RWPE2 (cell line): ENCODE measurements at regions not wholly inside any gene's neighbourhood (a gene's known extent, or its start where the extent isn't known, plus 50 kb on each side); places are given as distances from the start of the nearest gene placed in this dataset.

Experiments
- ATAC-seq: fragments of 200-7000 bp; cut with Tn5 transposase; 3 replicates; pipeline ENCODE4 v1.9.1; 2021; ENCODE audit warnings: low read depth
- DNase-seq: peaks from one replicate; pipeline ENCODE4 v3.0.0-alpha.2; 2020; ENCODE audit warnings: low spot score
- H3K27ac ChIP-seq: fragments of 450-650 bp; 2 replicates; pipeline ENCODE4 v1.5.1; 2017; ENCODE audit warnings: mild to moderate bottlenecking; ENCODE audit not compliant: poor library complexity, severe bottlenecking
- H3K27me3 ChIP-seq: fragments of 250-450 bp; sonication (Bioruptor Pico); 2 replicates; pipeline ENCODE4 v1.5.1; 2021; ENCODE audit warnings: mild to moderate bottlenecking, moderate library complexity; ENCODE audit not compliant: insufficient read depth, poor library complexity, severe bottlenecking
- H3K36me3 ChIP-seq: fragments of 250-450 bp; sonication (Bioruptor Pico); 2 replicates; pipeline ENCODE4 v1.5.1; 2020; ENCODE audit warnings: low read depth, mild to moderate bottlenecking, moderate library complexity
- H3K4me1 ChIP-seq: fragments of 250-450 bp; sonication (Bioruptor Pico); 2 replicates; pipeline ENCODE4 v1.5.1; 2021; ENCODE audit warnings: mild to moderate bottlenecking, moderate library complexity; ENCODE audit not compliant: insufficient read depth, poor library complexity, severe bottlenecking
- H3K4me3 ChIP-seq: fragments of 250-450 bp; sonication (Bioruptor Pico); 2 replicates; pipeline ENCODE4 v1.5.1; 2021; ENCODE audit warnings: mild to moderate bottlenecking, moderate library complexity; ENCODE audit not compliant: severe bottlenecking
- H3K9me3 ChIP-seq: fragments of 250-450 bp; sonication (Bioruptor Pico); 2 replicates; pipeline ENCODE4 v1.5.1; 2021; ENCODE audit warnings: mild to moderate bottlenecking, moderate library complexity; ENCODE audit not compliant: severe bottlenecking
- CTCF ChIP-seq: fragments of 450-650 bp; IDR thresholded peaks from one replicate; pipeline ENCODE4 v1.5.1; 2017; ENCODE audit warnings: mild to moderate bottlenecking, moderate library complexity; ENCODE audit not compliant: poor library complexity, severe bottlenecking

GRCh38 chr14:87055007-87055406 is 938.0 kb downstream of the GALC start:
- no peaks in the 10 kb centered on the region for H3K27me3 ChIP-seq
- ATAC-seq, result no peak
- H3K4me3 ChIP-seq, result no peak overlapping the region
- H3K36me3 ChIP-seq, result no peaks in the 10 kb centered on the region
- no peaks in the 10 kb centered on the region for H3K9me3 ChIP-seq
- no peak overlapping the region for H3K27ac ChIP-seq
- no peak for TF ChIP-seq CTCF
- H3K4me1 ChIP-seq, result no peaks in the 10 kb centered on the region
- no peak for DNase-seq

GRCh38 chr14:87052646-87053225 is 940.2 kb downstream of the GALC start:
- H3K4me3 ChIP-seq, result no peak overlapping the region
- H3K4me1 ChIP-seq, result no peaks in the 10 kb centered on the region
- ATAC-seq (no peak), DNase-seq (no peak)
- H3K27me3 ChIP-seq, result no peaks in the 10 kb centered on the region
- H3K9me3 ChIP-seq, result no peaks in the 10 kb centered on the region
- no peak for TF ChIP-seq CTCF
- no peak overlapping the region for H3K27ac ChIP-seq
- no peaks in the 10 kb centered on the region for H3K36me3 ChIP-seq

GRCh38 chr14:87050421-87050820 is 942.6 kb downstream of the GALC start:
- H3K4me1 ChIP-seq, result no peaks in the 10 kb centered on the region
- no peak overlapping the region for H3K27ac ChIP-seq
- no peak overlapping the region for H3K4me3 ChIP-seq
- H3K9me3 ChIP-seq, result no peaks in the 10 kb centered on the region
- no peak for TF ChIP-seq CTCF
- H3K36me3 ChIP-seq, result no peaks in the 10 kb centered on the region
- DNase-seq (no peak), ATAC-seq (peak; percentile 34; the same call in 2 of the 3 replicates)
- no peaks in the 10 kb centered on the region for H3K27me3 ChIP-seq

- DNase-seq (no peak), ATAC-seq (peak; percentile 88)
- Histone ChIP-seq H3K4me1 (no peaks in the 10 kb centered on the region), H3K4me3 (no peak overlapping the region), H3K9me3 (no peaks in the 10 kb centered on the region), H3K27ac (no peak overlapping the region), H3K27me3 (no peaks in the 10 kb centered on the region), H3K36me3 (no peaks in the 10 kb centered on the region)
- TF ChIP-seq CTCF, result peak; percentile 87
Observed at GRCh38 chr14:87049950-87050349, 943.0 kb downstream of the GALC start.

GRCh38 chr14:87046960-87047359 is 946.0 kb downstream of the GALC start:
- H3K9me3 ChIP-seq, result no peaks in the 10 kb centered on the region
- no peak for ATAC-seq
- H3K27ac ChIP-seq, result no peak overlapping the region
- TF ChIP-seq CTCF, result no peak
- no peak overlapping the region for H3K4me3 ChIP-seq
- peaks cover under 1% of the 10 kb centered on the region for H3K4me1 ChIP-seq
- no peaks in the 10 kb centered on the region for H3K27me3 ChIP-seq
- no peaks in the 10 kb centered on the region for H3K36me3 ChIP-seq
- DNase-seq, result no peak
